Esophagus squamous epithelium (tissue), 5 donors: ENCODE measurements at regions not wholly inside any gene's neighbourhood (a gene's known extent, or its start where the extent isn't known, plus 50 kb on each side); places are given as distances from the start of the nearest gene placed in this dataset.
A peak's percentile ranks its signal among the peaks of the same experiment; 100 is the strongest.

Source experiments
- DNase-seq: peaks from one replicate; lab custom pipeline; 2025; lab: John Stamatoyannopoulos, UW
- H3K27ac ChIP-seq, 4 donors: fragments of 200-600 bp; sonication (generic); one replicate each; pipeline ENCODE4 v1.5.1; 2016 to 2019; ENCODE audit warnings: mild to moderate bottlenecking in 1 of 4
- H3K27me3 ChIP-seq, 4 donors: fragments of 200-600 bp; sonication (generic); 1 replicate in 3 of 4; 2 replicates in 1 of 4; pipeline versions ENCODE4 v1.5.1 to v1.6.0; 2017 to 2021; ENCODE audit warnings: antibody characterized with exemption in 1 of 4
- H3K36me3 ChIP-seq, 3 donors: fragments of 200-600 bp; sonication (generic); one replicate each; pipeline ENCODE4 v1.5.1; 2016 to 2019
- H3K4me1 ChIP-seq, 3 donors: fragments of 200-600 bp; sonication (generic); one replicate each; pipeline ENCODE4 v1.5.1; 2017 to 2019
- H3K4me3 ChIP-seq, 4 donors: fragments of 200-600 bp; sonication (generic); 1 replicate in 3 of 4; 2 replicates in 1 of 4; pipeline ENCODE4 v1.5.1; 2016 to 2019; ENCODE audit warnings: mild to moderate bottlenecking in 2 of 4, moderate library complexity in 1 of 4
- H3K9me3 ChIP-seq, 3 donors: fragments of 200-600 bp; sonication (generic); one replicate each; pipeline ENCODE4 v1.5.1; 2016 to 2019
- POLR2A ChIP-seq, 4 donors: fragments of 450-650 bp; IDR thresholded peaks; one replicate each; pipeline ENCODE4 v1.6.1; 2017; ENCODE audit warnings: antibody characterized with exemption in 4 of 4, mild to moderate bottlenecking in 4 of 4, moderate library complexity in 3 of 4
- WGBS, 2 donors: methylation state at CpG; one replicate each; pipeline ENCODE4 v1.1.5; 2018; 5-methylcytosine and 5-hydroxymethylcytosine counted together
- intact Hi-C: fragments of 100-400 bp; cut with DNase I; formaldehyde crosslinking; loops from one replicate; pipeline ENCODE4 v1.15.0; 2022
- TF ChIP-seq, protein P1 (sequence below), 6 experiments: fragments of 450-650 bp in 4 of 6; fragments of 200-600 bp in 2 of 6; sonication (generic) in 2 of 6; IDR thresholded peaks; one replicate each; pipeline ENCODE4 v1.5.1; 2016 to 2019; ENCODE audit warnings: antibody characterized with exemption in 6 of 6, mild to moderate bottlenecking in 4 of 6, moderate library complexity in 4 of 6
- donor health status: DM: yes; HTN: yes; CAD: no.

DNA sequence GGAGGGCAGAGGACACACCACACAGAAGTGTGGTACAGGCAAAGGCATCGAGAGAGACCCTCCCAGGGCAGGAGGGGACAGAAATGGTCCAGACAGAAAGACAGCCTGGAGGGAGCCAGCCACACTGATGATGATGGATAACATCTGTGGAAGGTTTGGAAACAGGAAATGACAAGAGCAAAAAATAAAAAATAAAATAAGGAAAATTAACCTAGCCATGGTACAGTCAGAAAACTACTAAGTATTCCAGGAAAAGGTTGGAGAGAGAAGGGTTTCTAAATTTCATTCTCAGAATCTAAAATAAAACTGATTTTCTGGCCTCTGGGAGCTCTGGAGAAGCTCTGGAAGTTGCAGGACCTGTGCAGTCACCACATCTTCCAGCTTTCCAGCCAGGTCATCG lies 115.2 kb upstream of the VSTM2B start:
- DNase-seq: no peak
- 61 to 75% methylated on average over 2 of the region's 2 CpGs for WGBS, 2 donors
- Histone ChIP-seq H3K4me3 (no peak overlapping the region), H3K27ac (peak overlapping the region in 1 of 4 donors; percentile 26), H3K9me3 (no peaks in the 10 kb centered on the region), H3K4me1 (peaks cover 0 to 22% (median 3%) of the 10 kb centered on the region in 3 donors), H3K36me3 (no peaks in the 10 kb centered on the region), H3K27me3 (peaks cover 0 to 2% (median 0%) of the 10 kb centered on the region in 4 donors)
- TF ChIP-seq, protein P1, sequence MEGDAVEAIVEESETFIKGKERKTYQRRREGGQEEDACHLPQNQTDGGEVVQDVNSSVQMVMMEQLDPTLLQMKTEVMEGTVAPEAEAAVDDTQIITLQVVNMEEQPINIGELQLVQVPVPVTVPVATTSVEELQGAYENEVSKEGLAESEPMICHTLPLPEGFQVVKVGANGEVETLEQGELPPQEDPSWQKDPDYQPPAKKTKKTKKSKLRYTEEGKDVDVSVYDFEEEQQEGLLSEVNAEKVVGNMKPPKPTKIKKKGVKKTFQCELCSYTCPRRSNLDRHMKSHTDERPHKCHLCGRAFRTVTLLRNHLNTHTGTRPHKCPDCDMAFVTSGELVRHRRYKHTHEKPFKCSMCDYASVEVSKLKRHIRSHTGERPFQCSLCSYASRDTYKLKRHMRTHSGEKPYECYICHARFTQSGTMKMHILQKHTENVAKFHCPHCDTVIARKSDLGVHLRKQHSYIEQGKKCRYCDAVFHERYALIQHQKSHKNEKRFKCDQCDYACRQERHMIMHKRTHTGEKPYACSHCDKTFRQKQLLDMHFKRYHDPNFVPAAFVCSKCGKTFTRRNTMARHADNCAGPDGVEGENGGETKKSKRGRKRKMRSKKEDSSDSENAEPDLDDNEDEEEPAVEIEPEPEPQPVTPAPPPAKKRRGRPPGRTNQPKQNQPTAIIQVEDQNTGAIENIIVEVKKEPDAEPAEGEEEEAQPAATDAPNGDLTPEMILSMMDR (IDR thresholded peaks at IDR 0.05): no peak
- no peak for TF ChIP-seq POLR2A (IDR thresholded peaks at IDR 0.05)
- intact Hi-C loops: no loop called here

DNA sequence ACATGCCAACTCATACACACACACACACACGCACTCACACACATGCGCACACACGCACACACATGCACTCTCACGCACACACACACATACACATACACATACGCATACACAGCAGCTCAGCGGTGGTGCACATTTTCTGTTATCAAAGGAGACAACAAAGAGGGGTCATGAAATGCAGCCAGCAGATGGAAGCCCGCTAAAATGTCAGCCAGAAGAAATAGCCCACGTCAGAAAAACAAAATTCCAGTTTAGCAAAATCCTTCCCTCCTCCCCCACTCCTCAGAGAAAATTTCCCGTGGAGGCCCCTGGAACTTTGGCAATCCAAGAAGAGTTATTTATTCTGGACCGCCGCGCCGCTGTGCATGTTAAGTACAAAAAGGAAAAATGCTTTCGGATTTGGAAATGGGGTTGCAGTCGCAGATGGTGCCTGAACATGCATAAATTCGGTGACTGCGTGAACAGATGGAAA lies 114.6 kb upstream of the VSTM2B start:
- H3K27ac ChIP-seq: peak overlapping the region in 2 of 4 donors; percentile 26 to 39
- H3K9me3 ChIP-seq: no peaks in the 10 kb centered on the region
- intact Hi-C loops: no loop called here
- TF ChIP-seq, protein P1 (IDR thresholded peaks at IDR 0.05): no peak
- TF ChIP-seq POLR2A (IDR thresholded peaks at IDR 0.05): no peak
- H3K27me3 ChIP-seq: peaks cover 0 to 8% (median 0%) of the 10 kb centered on the region in 4 donors
- no peak for DNase-seq
- WGBS, 2 donors: 31 to 33% methylated on average over 17 of the region's 17 CpGs
- H3K4me1 ChIP-seq: peaks cover 0 to 18% (median 0%) of the 10 kb centered on the region in 3 donors
- no peak overlapping the region for H3K4me3 ChIP-seq
- no peaks in the 10 kb centered on the region for H3K36me3 ChIP-seq

DNA sequence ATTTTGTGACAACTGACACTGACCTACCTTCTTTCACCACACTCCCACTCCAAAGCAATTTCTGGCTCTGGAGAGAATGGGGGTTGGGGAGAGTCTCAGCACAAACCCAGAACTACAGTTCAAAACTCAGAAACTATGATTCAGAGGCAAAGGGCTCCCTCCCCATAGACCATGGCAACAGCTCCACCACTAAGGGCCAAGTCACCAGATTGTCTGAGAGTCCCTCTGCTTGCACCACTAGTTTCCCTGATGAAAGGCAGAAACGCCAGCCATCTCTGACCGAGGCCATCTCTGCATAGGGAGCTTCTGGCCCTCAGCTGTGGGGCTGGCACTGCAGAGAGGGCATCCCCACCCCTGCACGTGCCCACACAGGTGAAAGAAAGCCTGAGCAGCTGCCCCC lies 112.4 kb upstream of the VSTM2B start:
- H3K36me3 ChIP-seq: no peaks in the 10 kb centered on the region
- intact Hi-C loops: no loop called here
- no peak for TF ChIP-seq POLR2A (IDR thresholded peaks at IDR 0.05)

DNA sequence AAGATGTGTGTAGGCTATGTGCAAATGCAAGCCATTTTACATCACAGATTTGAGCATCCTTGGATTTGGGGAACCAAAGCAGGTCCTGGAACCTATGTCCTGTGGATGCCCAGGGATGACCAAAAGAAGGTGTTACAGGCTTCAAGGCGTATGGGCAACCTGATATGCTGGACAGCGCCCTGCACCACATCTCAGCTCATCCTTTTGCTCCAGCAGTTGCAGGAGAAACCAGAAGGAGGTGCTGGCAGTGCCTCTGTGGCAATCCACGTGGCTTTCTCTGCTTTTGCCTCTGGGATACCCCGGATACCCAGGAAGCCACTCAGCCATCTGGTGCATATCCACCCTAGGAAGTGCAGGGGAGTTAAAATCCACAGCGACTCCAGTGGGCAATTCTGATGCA lies 110.3 kb upstream of the VSTM2B start:
- Histone ChIP-seq H3K4me1 (peaks cover 0 to 35% (median 0%) of the 10 kb centered on the region in 3 donors), H3K9me3 (no peaks in the 10 kb centered on the region), H3K27ac (no peak overlapping the region), H3K4me3 (no peak overlapping the region), H3K36me3 (no peaks in the 10 kb centered on the region), H3K27me3 (peaks cover 0 to 14% (median 0%) of the 10 kb centered on the region in 4 donors)
- intact Hi-C loops: no loop called here
- no peak for TF ChIP-seq POLR2A (IDR thresholded peaks at IDR 0.05)
- TF ChIP-seq, protein P1 (IDR thresholded peaks at IDR 0.05): no peak
- 37 to 65% methylated on average over 2 to 5 of the region's 5 CpGs for WGBS, 2 donors
- no peak for DNase-seq

More for the DNA sequence above, 112.4 kb upstream of the VSTM2B start:
- Histone ChIP-seq H3K4me3 (no peak overlapping the region), H3K4me1 (peaks cover 0 to 37% (median 0%) of the 10 kb centered on the region in 3 donors), H3K9me3 (no peaks in the 10 kb centered on the region), H3K27me3 (peaks cover 0 to 14% (median 0%) of the 10 kb centered on the region in 4 donors), H3K27ac (no peak overlapping the region)
- WGBS, 2 donors: 42% methylated on average over 2 of the region's 3 CpGs; no CpG with 5 or more reads in 1 of the 2 donors
- DNase-seq: no peak

DNA sequence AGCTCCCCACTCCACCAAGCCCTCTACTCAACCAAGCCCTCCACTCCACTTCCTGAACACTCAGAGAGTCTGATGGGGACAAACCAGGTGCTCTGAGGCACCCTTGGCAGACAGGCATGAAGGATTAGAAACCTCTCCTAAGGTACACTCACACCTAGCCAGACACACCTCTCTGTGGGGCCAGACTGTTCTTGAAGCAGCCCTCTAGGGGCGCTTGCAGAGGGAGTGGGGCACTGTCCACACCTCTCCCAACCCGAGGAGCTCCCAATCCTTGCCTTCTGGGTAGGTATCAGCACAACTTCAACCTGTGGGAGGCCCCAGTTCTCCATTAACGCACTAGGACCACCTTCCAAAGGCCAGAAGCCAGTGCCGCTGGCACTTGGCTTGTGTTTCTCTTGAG lies 108.7 kb upstream of the VSTM2B start:
- peaks cover 0 to 31% (median 0%) of the 10 kb centered on the region in 3 donors for H3K4me1 ChIP-seq
- H3K27ac ChIP-seq: no peak overlapping the region
- 47 to 100% methylated on average over 2 to 4 of the region's 4 CpGs for WGBS, 2 donors
- no peaks in the 10 kb centered on the region for H3K36me3 ChIP-seq
- no peak for DNase-seq
- no peak overlapping the region for H3K4me3 ChIP-seq
- intact Hi-C loops: no loop called here
- TF ChIP-seq, protein P1 (IDR thresholded peaks at IDR 0.05): no peak
- TF ChIP-seq POLR2A (IDR thresholded peaks at IDR 0.05): no peak
- H3K9me3 ChIP-seq: no peaks in the 10 kb centered on the region
- H3K27me3 ChIP-seq: peaks cover 0 to 14% (median 0%) of the 10 kb centered on the region in 4 donors
